Osteoblast (primary cell): ENCODE measurements at regions not wholly inside any gene's neighbourhood (a gene's known extent, or its start where the extent isn't known, plus 50 kb on each side); places are given as distances from the start of the nearest gene placed in this dataset.

ENCODE experiments used
- DNase-seq: peaks from one replicate; pipeline ENCODE4 v3.0.0; 2011; ENCODE audit warnings: low spot score, mixed read lengths; ENCODE audit not compliant: insufficient read length; ENCODE audit errors: missing footprints
- H2AFZ ChIP-seq: 2 replicates; pipeline ENCODE4 v1.6.0; 2011; ENCODE audit warnings: mild to moderate bottlenecking, low read length
- H3K27ac ChIP-seq: 2 replicates; pipeline ENCODE4 v1.5.1; 2011; ENCODE audit warnings: mild to moderate bottlenecking, low read depth, low read length, moderate library complexity
- H3K27me3 ChIP-seq: 2 replicates; pipeline ENCODE4 v1.6.0; 2012; ENCODE audit warnings: mild to moderate bottlenecking, control low read depth, inconsistent platforms, low read length, moderate library complexity; ENCODE audit not compliant: insufficient read depth
- H3K36me3 ChIP-seq: 2 replicates; pipeline ENCODE4 v1.5.1; 2011; ENCODE audit warnings: mild to moderate bottlenecking, low read length, control low read depth, moderate library complexity; ENCODE audit not compliant: insufficient read depth
- H3K4me1 ChIP-seq: 2 replicates; pipeline ENCODE4 v1.5.1; 2011; ENCODE audit warnings: mild to moderate bottlenecking, low read length, control low read depth, moderate library complexity; ENCODE audit not compliant: insufficient read depth
- H3K4me2 ChIP-seq: 2 replicates; pipeline ENCODE4 v1.6.0; 2011; ENCODE audit warnings: mild to moderate bottlenecking, low read length; ENCODE audit not compliant: insufficient read depth
- H3K4me3 ChIP-seq: fragments of 200-600 bp; sonication (generic); 3 replicates; pipeline ENCODE4 v1.5.1; 2012; ENCODE audit warnings: mild to moderate bottlenecking, low read length, inconsistent platforms; ENCODE audit not compliant: insufficient read depth
- H3K79me2 ChIP-seq: 2 replicates; pipeline ENCODE4 v1.6.0; 2012; ENCODE audit warnings: mild to moderate bottlenecking, low read length, control low read depth, inconsistent platforms; ENCODE audit not compliant: insufficient read depth
- H3K9me3 ChIP-seq: 2 replicates; pipeline ENCODE4 v1.5.1; 2011; ENCODE audit warnings: low read depth, low read length, control low read depth
- H4K20me1 ChIP-seq: 2 replicates; pipeline ENCODE4 v1.6.0; 2012; ENCODE audit warnings: mild to moderate bottlenecking, low read length, control low read depth; ENCODE audit not compliant: insufficient read depth
- TF ChIP-seq, protein P1 (sequence below): IDR thresholded peaks from 2 replicates; pipeline ENCODE4 v1.5.1; 2011; ENCODE audit warnings: mild to moderate bottlenecking, low read depth, low read length, moderate library complexity; ENCODE audit errors: extremely low read depth

DNA sequence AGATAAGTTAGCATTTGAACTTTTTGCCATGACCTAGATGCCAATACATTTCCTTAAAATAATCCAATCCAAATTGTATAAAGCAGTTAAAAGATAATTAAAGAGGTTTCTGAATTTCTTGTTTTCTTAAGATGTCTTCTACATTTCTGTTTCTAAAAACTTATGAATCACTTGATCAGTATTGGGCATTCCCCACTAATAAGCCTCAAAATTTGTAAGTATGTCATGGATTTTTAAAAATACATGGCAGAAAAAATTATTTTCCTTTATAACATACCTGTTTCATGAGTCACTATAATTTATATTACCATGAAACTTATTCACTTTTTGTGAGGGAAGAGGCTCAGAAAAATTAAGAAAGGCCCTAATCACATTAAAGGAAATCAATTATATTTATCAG, 90.3 kb upstream of the TFPI start:
- Histone ChIP-seq H3K9me3 (no peaks in the 10 kb centered on the region), H4K20me1 (no peaks in the 10 kb centered on the region), H3K27me3 (no peaks in the 10 kb centered on the region), H3K36me3 (no peaks in the 10 kb centered on the region), H3K4me1 (no peaks in the 10 kb centered on the region), H3K27ac (no peak overlapping the region), H3K4me3 (no peak overlapping the region), H3K4me2 (no peak overlapping the region), H2AFZ (no peak overlapping the region), H3K79me2 (no peaks in the 10 kb centered on the region)
- DNase-seq = no peak
- TF ChIP-seq, protein P1, sequence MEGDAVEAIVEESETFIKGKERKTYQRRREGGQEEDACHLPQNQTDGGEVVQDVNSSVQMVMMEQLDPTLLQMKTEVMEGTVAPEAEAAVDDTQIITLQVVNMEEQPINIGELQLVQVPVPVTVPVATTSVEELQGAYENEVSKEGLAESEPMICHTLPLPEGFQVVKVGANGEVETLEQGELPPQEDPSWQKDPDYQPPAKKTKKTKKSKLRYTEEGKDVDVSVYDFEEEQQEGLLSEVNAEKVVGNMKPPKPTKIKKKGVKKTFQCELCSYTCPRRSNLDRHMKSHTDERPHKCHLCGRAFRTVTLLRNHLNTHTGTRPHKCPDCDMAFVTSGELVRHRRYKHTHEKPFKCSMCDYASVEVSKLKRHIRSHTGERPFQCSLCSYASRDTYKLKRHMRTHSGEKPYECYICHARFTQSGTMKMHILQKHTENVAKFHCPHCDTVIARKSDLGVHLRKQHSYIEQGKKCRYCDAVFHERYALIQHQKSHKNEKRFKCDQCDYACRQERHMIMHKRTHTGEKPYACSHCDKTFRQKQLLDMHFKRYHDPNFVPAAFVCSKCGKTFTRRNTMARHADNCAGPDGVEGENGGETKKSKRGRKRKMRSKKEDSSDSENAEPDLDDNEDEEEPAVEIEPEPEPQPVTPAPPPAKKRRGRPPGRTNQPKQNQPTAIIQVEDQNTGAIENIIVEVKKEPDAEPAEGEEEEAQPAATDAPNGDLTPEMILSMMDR = no peak

DNA sequence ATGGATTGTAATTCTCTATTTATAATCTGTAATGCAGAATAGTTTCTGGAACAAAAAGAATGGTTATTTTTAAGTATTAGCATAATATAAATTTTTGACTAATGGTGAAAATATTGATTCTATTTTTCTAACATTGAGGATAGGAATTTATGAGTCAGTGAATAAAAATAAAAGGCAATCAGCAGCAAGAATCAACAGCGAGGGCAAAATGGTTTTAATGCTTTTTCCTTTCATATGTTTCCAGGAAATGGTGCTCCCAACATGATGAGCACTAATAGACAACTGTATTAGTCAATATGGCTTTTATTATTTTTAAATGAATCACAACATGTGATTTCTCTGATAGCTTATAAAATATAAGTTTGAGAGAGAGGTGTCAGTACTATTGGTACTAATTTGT, 90.7 kb upstream of the TFPI start:
- H3K4me3 ChIP-seq = no peak overlapping the region
- DNase-seq = no peak
- H3K27ac ChIP-seq = no peak overlapping the region
- H3K79me2 ChIP-seq = no peaks in the 10 kb centered on the region
- TF ChIP-seq, protein P1 = no peak
- H3K36me3 ChIP-seq = no peaks in the 10 kb centered on the region
- H2AFZ ChIP-seq = no peak overlapping the region
- no peak overlapping the region for H3K4me2 ChIP-seq
- no peaks in the 10 kb centered on the region for H3K9me3 ChIP-seq
- no peaks in the 10 kb centered on the region for H3K4me1 ChIP-seq
- H3K27me3 ChIP-seq = no peaks in the 10 kb centered on the region
- H4K20me1 ChIP-seq = no peaks in the 10 kb centered on the region

DNA sequence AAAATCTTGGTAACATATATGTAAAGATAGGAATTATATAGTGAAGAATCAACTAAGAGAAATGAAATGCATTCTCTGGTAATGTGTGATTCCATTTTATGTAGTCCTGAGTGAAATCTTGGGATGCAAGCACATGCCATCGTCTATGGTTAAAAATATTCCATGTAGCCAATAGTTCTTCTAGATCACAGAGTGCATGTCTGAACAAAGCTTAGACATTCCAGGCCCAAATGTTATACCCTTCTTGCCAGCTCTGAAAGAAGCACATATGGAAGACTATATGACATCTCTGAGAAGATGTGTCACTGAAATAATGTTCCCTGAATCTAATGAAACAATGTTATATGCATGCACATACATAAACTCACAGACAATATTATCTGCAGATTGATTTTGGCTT, 92.3 kb upstream of the TFPI start:
- DNase-seq = no peak
- no peaks in the 10 kb centered on the region for H3K4me1 ChIP-seq
- H3K36me3 ChIP-seq = no peaks in the 10 kb centered on the region
- H3K4me2 ChIP-seq = no peak overlapping the region
- no peak overlapping the region for H2AFZ ChIP-seq
- H3K4me3 ChIP-seq = no peak overlapping the region
- H3K27ac ChIP-seq = no peak overlapping the region
- H4K20me1 ChIP-seq = no peaks in the 10 kb centered on the region
- TF ChIP-seq, protein P1 = no peak
- no peaks in the 10 kb centered on the region for H3K27me3 ChIP-seq
- no peaks in the 10 kb centered on the region for H3K9me3 ChIP-seq
- H3K79me2 ChIP-seq = no peaks in the 10 kb centered on the region

DNA sequence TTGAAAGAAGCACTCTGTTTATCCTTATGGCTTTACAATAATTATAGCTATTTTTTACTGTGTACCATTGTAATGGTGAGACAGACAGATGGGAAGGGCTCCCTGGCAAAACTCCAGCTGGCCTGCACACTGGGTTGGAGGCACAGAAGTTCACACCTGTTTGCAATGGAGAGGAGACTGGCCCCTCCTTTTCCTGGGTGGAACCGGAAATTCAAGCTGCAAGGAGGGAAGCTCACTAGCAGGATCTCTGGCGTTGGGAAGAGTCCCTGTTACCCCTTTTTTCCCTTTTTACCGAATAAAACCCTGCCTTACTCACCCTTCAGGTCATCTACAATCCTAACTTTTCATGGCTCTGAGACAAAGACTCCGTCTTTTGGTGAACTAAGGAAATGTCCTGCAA, 100.3 kb upstream of the TFPI start:
- TF ChIP-seq, protein P1 = no peak
- Histone ChIP-seq H3K4me1 (no peaks in the 10 kb centered on the region), H3K36me3 (no peaks in the 10 kb centered on the region), H3K27me3 (no peaks in the 10 kb centered on the region), H3K27ac (no peak overlapping the region), H3K4me2 (no peak overlapping the region), H3K4me3 (no peak overlapping the region), H3K79me2 (no peaks in the 10 kb centered on the region), H2AFZ (no peak overlapping the region), H3K9me3 (no peaks in the 10 kb centered on the region), H4K20me1 (no peaks in the 10 kb centered on the region)
- DNase-seq = no peak
